GM18870 (cell line): ENCODE measurements at regions not wholly inside any gene's neighbourhood (a gene's known extent, or its start where the extent isn't known, plus 50 kb on each side); places are given as distances from the start of the nearest gene placed in this dataset.
"Not testable (repeated sequence)": the region's sequence is repeated elsewhere in the genome, so short reads cannot be mapped to it uniquely, and the experiment has no call there.

Source experiments
- ATAC-seq: cut with Tn5 transposase; IDR thresholded peaks from one replicate; pipeline ENCODE4 v1.9.1; 2021; ENCODE audit warnings: moderate library complexity; ENCODE audit not compliant: unreplicated experiment

- ATAC-seq = not testable (repeated sequence)
Measured at GRCh38 chr1:149274493-149274892, 171.1 kb upstream of the NBPF9 start.

GRCh38 chr1:149275802-149276201 lies 172.5 kb upstream of the NBPF9 start:
- ATAC-seq = not testable (repeated sequence)

DNA sequence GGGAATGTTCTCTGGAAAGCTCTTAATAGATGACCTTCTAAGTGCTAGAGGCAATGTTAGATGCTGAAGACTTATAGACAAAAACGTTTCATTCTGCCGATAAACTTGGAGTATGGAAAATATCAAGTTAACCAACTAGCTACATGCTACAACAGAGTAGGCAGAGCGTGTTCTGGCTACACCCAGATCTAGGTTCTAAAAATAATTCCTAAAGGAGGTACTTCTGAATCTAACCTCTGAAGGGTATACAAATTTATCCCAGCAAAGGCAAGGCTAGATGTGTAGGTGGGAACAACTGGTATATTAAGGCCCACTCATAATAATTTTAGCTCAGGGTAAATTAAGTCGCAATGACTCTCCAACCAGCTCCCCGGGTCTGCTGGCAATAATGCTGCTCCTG lies 173.1 kb upstream of the NBPF9 start:
- ATAC-seq = not testable (repeated sequence)

- ATAC-seq = not testable (repeated sequence)
Measured at GRCh38 chr1:149278156-149278555, 174.8 kb upstream of the NBPF9 start.

GRCh38 chr1:149279015-149279414 lies 175.7 kb upstream of the NBPF9 start:
- not testable (repeated sequence) for ATAC-seq

GRCh38 chr1:149279512-149279911 lies 176.2 kb upstream of the NBPF9 start:
- ATAC-seq = not testable (repeated sequence)

- ATAC-seq = not testable (repeated sequence)
Measured at GRCh38 chr1:149284773-149285172, 181.4 kb upstream of the NBPF9 start.

DNA sequence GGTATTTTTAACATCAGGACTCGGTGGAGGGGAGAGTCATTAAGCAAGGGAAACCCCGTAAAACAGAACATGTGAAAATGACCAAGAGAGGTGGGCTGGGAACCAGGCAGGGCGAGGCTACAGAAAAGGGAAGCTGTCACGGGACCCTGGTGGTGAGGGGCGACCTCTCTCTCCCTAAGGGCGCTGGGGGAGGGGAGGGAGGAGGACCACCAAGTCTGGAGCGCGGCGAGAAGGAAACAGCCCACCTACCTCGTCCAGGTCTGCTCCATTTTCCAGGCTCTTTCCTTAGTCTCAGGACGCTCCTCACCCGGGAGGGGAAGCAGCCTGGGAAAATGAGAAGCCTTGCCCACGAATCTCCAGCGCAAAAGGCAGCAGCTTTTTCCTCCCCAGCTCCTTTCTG lies 181.9 kb upstream of the NBPF9 start:
- ATAC-seq = not testable (repeated sequence)

DNA sequence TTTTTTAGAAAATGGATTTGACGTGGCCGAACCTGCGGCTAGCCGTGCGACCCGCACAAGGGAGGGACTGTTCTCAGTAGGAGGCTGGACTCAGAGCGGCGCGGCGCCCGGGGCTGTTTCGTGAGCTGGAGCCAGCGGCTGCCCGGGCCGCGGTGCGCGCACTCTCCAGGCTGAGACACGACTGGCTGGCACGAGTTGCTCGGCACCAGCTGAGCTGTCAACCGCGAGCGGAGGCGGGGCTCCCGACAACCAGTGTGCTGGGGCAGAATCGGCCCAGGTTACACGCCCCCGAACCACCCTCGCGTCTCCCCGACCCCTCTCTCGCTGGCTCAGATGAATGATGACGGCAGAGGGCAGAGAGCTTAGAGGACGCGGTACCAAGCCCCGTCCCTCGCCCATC lies 182.3 kb upstream of the NBPF9 start:
- ATAC-seq = not testable (repeated sequence)

- ATAC-seq = not testable (repeated sequence)
Measured at GRCh38 chr1:149288580-149288979, 185.2 kb upstream of the NBPF9 start.

DNA sequence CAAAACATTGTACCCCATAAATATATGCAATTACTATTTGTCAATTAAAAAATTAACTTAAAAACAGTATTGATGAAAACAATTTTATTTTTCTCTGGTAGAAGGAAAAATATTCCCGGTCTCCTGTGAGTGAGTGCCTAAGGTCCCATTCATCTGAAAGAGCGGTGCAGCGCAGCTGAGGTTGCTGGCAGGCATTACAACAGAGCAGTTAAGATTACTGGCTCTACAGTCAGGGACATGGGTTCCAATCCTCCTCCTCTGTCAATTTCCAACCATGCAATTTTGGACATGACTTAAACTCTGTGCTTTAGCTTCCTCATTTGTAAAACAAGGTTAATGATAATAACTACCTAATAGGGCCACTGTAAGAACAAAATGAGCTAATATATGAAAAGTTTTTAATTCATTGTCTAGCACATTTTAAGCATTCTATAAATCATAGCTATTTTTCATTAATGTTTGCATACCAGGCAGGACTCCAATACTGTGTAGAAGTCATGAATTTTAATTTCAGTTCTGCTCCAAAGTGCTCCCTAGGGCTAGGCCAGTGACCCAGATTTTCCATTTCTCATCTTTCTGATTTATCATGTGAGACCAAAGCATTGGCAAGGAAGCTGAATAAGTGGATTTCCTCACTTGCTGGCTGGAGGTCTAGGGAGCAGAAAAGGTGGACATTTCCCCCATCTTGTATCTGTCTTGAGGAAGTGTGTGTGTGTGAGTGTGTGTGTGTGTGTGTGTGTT lies 174.2 kb upstream of the NBPF19 start:
- not testable (repeated sequence) for ATAC-seq

DNA sequence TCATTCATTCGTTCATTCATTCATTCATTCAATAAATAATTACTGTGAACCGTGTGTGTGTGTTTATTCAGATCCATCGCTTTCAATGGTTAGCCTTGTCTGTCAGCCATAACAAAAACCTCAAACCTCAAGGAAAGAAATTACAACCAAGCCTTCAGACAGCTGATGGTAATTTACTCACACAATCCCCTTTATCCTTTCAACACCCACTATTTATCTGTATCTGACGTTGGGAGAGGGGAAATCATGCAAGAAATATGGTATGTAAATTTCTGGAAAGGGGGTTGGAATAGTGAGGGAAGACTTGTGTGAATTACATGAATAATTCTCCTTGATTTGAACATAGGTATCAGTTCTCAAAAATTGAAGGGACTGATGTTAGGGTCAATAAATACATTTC lies 173.6 kb upstream of the NBPF19 start:
- not testable (repeated sequence) for ATAC-seq

GRCh38 chr1:149304796-149305195 lies 170.0 kb upstream of the NBPF19 start:
- ATAC-seq = not testable (repeated sequence)

GRCh38 chr1:149307640-149308039 lies 167.2 kb upstream of the NBPF19 start:
- not testable (repeated sequence) for ATAC-seq

DNA sequence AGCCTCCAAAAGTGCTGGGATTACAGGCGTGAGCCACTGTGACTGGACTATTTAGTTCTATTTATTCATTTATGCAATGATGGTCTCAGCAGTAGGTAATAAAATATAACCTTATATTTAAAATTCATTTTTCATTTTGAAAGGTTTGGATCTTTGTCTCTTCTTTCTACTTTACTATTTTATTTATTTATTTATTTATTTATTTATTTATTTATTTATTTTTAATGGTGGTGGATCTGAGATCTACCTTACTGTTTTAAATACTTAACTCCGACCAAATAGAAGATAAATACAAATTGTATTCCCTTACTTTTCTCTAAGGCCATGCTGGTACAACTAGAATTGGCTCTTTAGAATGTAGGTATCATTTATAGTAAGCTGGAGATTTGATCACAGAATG lies 159.9 kb upstream of the NBPF19 start:
- not testable (repeated sequence) for ATAC-seq

DNA sequence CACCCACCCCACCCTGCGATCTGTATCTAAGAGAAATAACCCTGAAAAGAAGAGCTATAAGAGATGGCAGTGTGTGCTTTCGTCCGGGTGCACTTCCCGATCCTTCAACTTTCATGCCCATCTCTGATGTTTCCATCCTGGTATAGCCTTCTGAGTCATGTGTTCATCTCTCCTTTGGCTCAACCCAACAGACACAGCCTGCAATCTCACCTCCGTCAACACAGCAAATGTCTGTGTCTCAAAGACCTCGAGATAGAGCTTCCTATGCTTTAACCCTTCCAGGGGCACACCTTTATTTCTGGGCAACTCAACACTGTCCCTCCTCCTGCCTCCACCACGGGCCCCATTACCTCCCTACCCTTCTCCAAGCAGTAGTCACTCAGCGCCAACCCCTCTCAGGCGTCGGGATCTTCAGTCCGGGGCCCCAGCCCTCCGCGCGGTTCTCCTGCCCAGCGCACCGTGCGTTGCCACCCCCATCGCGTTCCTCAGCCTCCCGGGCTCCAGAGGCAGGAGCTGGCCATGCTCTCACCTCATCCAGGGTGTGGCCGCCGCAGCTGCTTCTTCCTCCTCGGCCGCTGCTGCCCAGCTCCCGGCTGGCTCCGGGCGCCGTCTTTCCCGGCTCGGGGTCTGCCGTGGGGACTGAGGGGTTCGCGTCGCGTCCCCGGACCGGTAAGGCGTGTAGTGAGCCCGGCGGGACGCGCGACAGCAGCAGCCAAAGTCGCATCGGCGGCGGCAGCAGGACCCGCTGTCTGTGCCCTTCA lies 153.7 kb upstream of the NBPF19 start:
- not testable (repeated sequence) for ATAC-seq

- not testable (repeated sequence) for ATAC-seq
Measured at GRCh38 chr1:149321732-149322016, 153.2 kb upstream of the NBPF19 start.

GRCh38 chr1:149330081-149330335 lies 144.8 kb upstream of the NBPF19 start:
- not testable (repeated sequence) for ATAC-seq

DNA sequence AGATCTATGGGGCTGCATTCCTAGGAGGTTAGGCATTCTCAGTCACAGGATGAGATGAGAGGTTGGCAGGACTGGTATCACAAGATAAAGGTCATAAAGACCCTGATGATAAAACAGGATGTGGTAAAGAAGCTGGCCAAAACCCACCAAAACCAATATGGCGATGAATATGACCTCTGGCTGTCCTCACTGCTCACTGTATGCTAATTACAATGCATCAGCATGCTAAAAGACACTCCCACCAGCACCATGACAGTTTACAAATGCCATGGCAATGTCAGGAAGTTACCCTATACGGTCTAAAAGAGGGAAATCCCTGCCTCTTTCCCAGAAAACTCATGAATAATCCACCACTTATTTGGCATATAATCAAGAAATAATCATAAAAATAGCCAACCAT lies 138.8 kb upstream of the NBPF19 start:
- not testable (repeated sequence) for ATAC-seq

- not testable (repeated sequence) for ATAC-seq
Measured at GRCh38 chr1:149338221-149338691, 136.6 kb upstream of the NBPF19 start.

DNA sequence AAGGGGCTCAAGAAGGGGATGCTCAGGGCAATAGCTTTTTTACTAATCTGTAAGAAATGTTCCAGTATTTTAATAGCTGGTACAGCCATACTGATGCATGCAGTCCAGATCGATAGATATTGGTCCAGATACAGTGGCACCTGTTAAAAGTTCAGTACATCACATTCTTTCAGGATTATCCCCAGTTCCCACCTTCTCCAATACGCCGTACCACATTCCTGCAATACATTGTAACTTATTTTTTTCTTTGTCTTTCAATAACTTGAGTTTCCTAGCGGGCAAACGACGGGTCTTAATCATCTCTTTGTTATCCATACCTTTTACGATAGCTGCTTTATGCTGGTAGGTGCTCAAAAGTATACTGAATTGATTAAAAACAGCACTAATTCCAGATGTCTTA lies 136.1 kb upstream of the NBPF19 start:
- not testable (repeated sequence) for ATAC-seq

- ATAC-seq = not testable (repeated sequence)
Measured at GRCh38 chr1:149349448-149349847, 125.4 kb upstream of the NBPF19 start.
